HEK293T (cell line): ENCODE measurements at regions not wholly inside any gene's neighbourhood (a gene's known extent, or its start where the extent isn't known, plus 50 kb on each side); places are given as distances from the start of the nearest gene placed in this dataset.

Source experiments
- CTCF ChIA-PET: fragments of 350-600 bp; formaldehyde crosslinking; extraction: SDS; loops from one replicate; lab custom pipeline; 2021; ENCODE audit warnings: antibody characterized with exemption, inconsistent platforms; lab: Yijun Ruan, JAX
- POLR2A ChIA-PET: fragments of 350-600 bp; formaldehyde crosslinking; extraction: SDS; loops from one replicate; lab custom pipeline; 2020; ENCODE audit warnings: antibody characterized with exemption, inconsistent platforms; lab: Yijun Ruan, JAX
- DNase-seq: peaks from one replicate; pipeline ENCODE4 v3.0.0; 2012; ENCODE audit warnings: mixed read lengths; ENCODE audit errors: extremely low spot score
- ARNT ChIP-seq: fragments of 450-650 bp; IDR thresholded peaks from 2 replicates; pipeline ENCODE4 v1.6.1; 2017; ENCODE audit warnings: mild to moderate bottlenecking
- BHLHE40 ChIP-seq: fragments of 450-650 bp; IDR thresholded peaks from 2 replicates; pipeline ENCODE4 v1.6.1; 2016; ENCODE audit warnings: mild to moderate bottlenecking, moderate library complexity, borderline replicate concordance
- CTBP1 ChIP-seq: fragments of 450-650 bp; IDR thresholded peaks from 2 replicates; pipeline ENCODE4 v1.6.1; 2016; ENCODE audit warnings: borderline replicate concordance
- ELF4 ChIP-seq: fragments of 450-650 bp; IDR thresholded peaks from 2 replicates; pipeline ENCODE4 v1.6.1; 2017; ENCODE audit warnings: antibody characterized with exemption
- FOXA1 ChIP-seq: fragments of 450-650 bp; IDR thresholded peaks from 2 replicates; pipeline ENCODE4 v1.6.1; 2016; ENCODE audit warnings: mild to moderate bottlenecking
- FOXK2 ChIP-seq: fragments of 450-650 bp; IDR thresholded peaks from 2 replicates; pipeline ENCODE4 v1.6.1; 2016; ENCODE audit warnings: mild to moderate bottlenecking
- FOXM1 ChIP-seq: fragments of 450-650 bp; IDR thresholded peaks from 2 replicates; pipeline ENCODE4 v1.6.1; 2017; ENCODE audit warnings: mild to moderate bottlenecking, borderline replicate concordance
- HDGF ChIP-seq: fragments of 450-650 bp; IDR thresholded peaks from 2 replicates; pipeline ENCODE4 v1.6.1; 2017; ENCODE audit warnings: antibody characterized with exemption, borderline replicate concordance
- L3MBTL2 ChIP-seq: fragments of 450-650 bp; conservative IDR thresholded peaks from 2 replicates; pipeline ENCODE4 v1.6.1; 2016; ENCODE audit warnings: mild to moderate bottlenecking
- LEF1 ChIP-seq: fragments of 450-650 bp; IDR thresholded peaks from 2 replicates; pipeline ENCODE4 v1.6.1; 2017; ENCODE audit warnings: mild to moderate bottlenecking, borderline replicate concordance
- NFRKB ChIP-seq: fragments of 450-650 bp; IDR thresholded peaks from 2 replicates; pipeline ENCODE4 v1.6.1; 2016; ENCODE audit warnings: mild to moderate bottlenecking, moderate library complexity
- PKNOX1 ChIP-seq: fragments of 450-650 bp; IDR thresholded peaks from 2 replicates; pipeline ENCODE4 v1.6.1; 2016
- SP1 ChIP-seq: fragments of 450-650 bp; IDR thresholded peaks from 2 replicates; pipeline ENCODE4 v1.6.1; 2017
- SUZ12 ChIP-seq: fragments of 450-650 bp; IDR thresholded peaks from 2 replicates; pipeline ENCODE4 v1.6.1; 2016; ENCODE audit warnings: mild to moderate bottlenecking
- TARDBP ChIP-seq: fragments of 450-650 bp; IDR thresholded peaks from 2 replicates; pipeline ENCODE4 v1.6.1; 2016
- ZNF384 ChIP-seq: fragments of 450-650 bp; IDR thresholded peaks from 2 replicates; pipeline ENCODE4 v1.6.1; 2016

DNA sequence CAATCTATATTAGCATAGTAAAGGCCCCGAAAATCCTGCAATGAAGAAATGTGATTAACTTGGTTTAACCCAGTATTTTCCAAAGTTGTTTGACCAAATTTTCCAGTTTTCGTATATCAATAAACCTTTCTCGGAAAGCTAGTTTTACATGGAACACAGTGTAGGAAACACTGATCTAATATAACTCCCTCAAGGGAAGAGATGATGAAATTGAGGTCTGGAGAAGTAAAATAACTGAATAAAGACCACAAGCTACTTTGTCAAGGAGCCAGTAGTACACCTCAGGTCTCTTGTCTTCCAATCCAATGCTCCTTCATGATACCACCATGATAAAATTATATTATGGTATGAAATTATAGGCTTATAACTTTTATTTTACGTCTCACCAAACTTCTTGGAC lies 118.1 kb upstream of the TARS1 start:
- no peak for TF ChIP-seq HDGF
- TF ChIP-seq SUZ12: no peak
- TF ChIP-seq FOXA1: no peak
- no peak for TF ChIP-seq CTBP1
- TF ChIP-seq PKNOX1: no peak
- TF ChIP-seq NFRKB: no peak
- TF ChIP-seq FOXK2: no peak
- TF ChIP-seq ELF4: no peak
- no peak for TF ChIP-seq TARDBP
- no peak for TF ChIP-seq ARNT
- no peak for TF ChIP-seq SP1
- TF ChIP-seq LEF1: no peak
- TF ChIP-seq BHLHE40: no peak
- no peak for TF ChIP-seq L3MBTL2
- no peak for TF ChIP-seq FOXM1
- no peak for TF ChIP-seq ZNF384
- CTCF ChIA-PET: no interaction called here
- POLR2A ChIA-PET: no interaction called here
- no peak for DNase-seq

DNA sequence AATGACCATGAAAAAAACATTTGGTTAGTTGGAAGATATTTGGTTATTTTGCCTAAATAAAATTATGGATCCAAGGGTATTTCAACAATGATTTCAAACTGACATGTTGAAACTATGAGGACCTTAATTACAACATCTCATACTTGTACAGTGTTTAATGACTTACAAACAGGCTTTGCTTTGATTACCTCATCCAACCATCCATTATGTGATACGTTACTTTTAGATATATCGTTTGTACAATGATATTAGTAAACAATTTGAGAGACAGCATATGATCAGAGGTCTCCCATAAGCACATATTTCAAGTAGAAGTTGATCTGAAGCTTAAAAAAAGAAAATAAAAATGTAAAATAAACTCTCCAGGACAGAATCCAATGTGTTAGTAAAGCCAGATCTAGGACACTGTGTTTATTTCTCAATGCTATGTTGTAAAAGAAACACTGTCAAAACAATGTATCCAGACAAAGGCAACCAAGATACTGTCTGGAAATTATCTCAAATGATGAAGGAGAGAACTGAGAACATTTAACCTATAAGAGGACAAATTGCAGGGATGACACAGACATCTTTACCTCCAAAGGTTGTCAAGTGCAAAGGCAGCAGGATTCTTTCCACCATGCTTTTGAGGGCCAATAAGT lies 116.0 kb upstream of the TARS1 start:
- ChIA-PET POLR2A (no interaction called here), CTCF (no interaction called here)
- TF ChIP-seq ZNF384 (no peak), FOXK2 (no peak), SP1 (no peak), SUZ12 (no peak), FOXM1 (no peak), ARNT (no peak), ELF4 (no peak), NFRKB (no peak), LEF1 (no peak), HDGF (no peak), TARDBP (no peak), BHLHE40 (no peak), CTBP1 (no peak), PKNOX1 (no peak), FOXA1 (no peak), L3MBTL2 (no peak)
- DNase-seq: no peak

DNA sequence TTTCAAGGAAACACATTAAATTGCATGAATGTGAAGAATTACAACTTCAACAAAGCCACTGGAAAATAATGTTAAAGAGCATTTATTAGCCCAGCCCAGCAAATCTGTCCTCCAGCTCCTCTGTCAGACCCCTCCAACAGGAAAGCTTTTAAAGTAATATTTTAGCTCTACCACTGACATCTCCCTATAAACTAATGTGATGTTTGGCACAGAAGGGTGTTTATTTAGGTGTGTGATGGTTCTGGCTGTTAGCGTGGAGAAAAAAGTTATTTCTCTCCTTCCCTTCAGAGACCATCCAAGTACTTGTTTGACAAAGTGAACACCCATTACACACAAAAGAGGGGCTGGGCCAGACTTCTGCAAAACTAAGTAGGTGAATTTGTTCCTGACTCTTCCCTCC lies 111.9 kb upstream of the TARS1 start:
- TF ChIP-seq NFRKB (no peak), PKNOX1 (no peak), ZNF384 (no peak), FOXM1 (no peak), BHLHE40 (no peak), TARDBP (no peak), CTBP1 (no peak), FOXA1 (no peak), L3MBTL2 (no peak)
- ChIA-PET POLR2A (no interaction called here), CTCF (no interaction called here)
- DNase-seq: no peak

DNA sequence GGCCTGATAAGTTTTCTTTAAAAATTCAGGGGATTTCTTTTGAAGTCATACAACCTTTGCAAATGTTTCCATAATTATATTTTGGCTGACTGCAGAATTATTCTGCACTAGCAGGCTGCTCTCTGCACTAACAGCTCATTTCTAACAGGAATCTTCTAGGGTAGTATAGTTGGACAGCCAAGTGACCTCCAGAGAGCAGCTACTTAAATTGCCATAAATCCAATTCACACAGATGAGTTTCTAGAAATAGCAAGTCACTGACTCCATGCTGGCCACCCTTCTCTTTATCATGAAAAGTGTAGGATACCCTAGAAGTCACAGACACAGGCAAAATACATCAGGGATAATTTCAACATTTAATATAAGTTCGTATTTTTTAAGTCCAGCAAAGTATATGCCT lies 110.9 kb upstream of the TARS1 start:
- no peak for TF ChIP-seq TARDBP
- no peak for TF ChIP-seq FOXA1
- no peak for TF ChIP-seq HDGF
- TF ChIP-seq FOXM1: no peak
- no peak for TF ChIP-seq SP1
- no peak for TF ChIP-seq ARNT
- TF ChIP-seq ELF4: no peak
- TF ChIP-seq SUZ12: no peak
- TF ChIP-seq LEF1: no peak
- TF ChIP-seq BHLHE40: no peak
- no peak for TF ChIP-seq NFRKB
- TF ChIP-seq CTBP1: no peak
- TF ChIP-seq PKNOX1: no peak
- no peak for TF ChIP-seq L3MBTL2
- no peak for TF ChIP-seq FOXK2
- no peak for TF ChIP-seq ZNF384
- ChIA-PET CTCF (no interaction called here), POLR2A (no interaction called here)
- DNase-seq: no peak

- POLR2A ChIA-PET: no interaction called here
- CTCF ChIA-PET: no interaction called here
- no peak for TF ChIP-seq NFRKB
- TF ChIP-seq HDGF: no peak
- TF ChIP-seq FOXA1: no peak
- TF ChIP-seq L3MBTL2: no peak
- TF ChIP-seq SUZ12: no peak
- TF ChIP-seq ARNT: no peak
- TF ChIP-seq SP1: no peak
- no peak for TF ChIP-seq PKNOX1
- TF ChIP-seq ZNF384: no peak
- no peak for TF ChIP-seq ELF4
- no peak for TF ChIP-seq TARDBP
- TF ChIP-seq FOXK2: no peak
- no peak for TF ChIP-seq BHLHE40
Observed at GRCh38 chr5:33330426-33330825, 110.3 kb upstream of the TARS1 start.

More at GRCh38 chr5:33330426-33330825, 110.3 kb upstream of the TARS1 start:
- no peak for DNase-seq
